ENCODE measurements at regions not wholly inside any gene's neighbourhood (a gene's known extent, or its start where the extent isn't known, plus 50 kb on each side); places are given as distances from the start of the nearest gene placed in this dataset.
"Not testable (repeated sequence)": the region's sequence is repeated elsewhere in the genome, so short reads cannot be mapped to it uniquely, and the experiment has no call there.

DNA sequence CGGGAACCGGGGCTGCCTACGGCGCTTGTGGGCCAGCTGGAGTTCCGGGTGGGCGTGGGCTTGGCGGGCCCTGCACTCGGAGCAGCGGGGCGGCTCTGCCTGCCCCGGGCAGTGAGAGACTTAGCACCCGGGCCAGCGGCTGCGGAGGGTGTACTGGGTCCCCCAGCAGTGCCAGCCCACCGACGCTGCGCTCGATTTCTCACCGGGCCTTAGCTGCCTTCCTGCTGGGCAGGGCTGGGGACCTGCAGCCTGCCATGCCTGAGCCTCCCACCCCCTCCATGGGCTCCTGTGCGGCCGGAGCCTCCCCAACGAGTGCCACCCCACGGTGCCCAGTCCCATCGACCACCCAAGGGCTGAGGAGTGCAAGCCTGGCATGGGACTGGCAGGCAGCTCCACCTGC, 72.8 kb upstream of the SSBP2 start:
- not testable (repeated sequence) for DNase-seq

DNA sequence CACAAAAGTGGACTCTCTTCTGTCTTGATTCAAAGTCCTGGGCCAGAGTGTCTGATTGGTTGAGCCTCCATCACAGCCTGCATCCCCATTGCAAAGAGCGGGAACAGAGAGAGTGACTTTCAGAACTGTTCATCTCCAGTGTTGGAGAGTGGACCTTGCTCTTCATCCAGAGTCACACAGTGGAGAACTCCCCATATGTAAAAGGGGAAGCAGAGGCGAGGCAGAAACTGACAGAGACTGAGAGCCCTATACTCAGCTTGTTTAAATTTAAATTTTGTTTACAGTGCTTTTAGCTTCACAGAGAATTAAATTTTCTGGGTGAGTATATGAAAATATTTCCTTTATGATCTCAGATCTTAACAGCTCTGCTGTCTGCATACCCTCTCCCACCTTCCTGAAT, 70.0 kb upstream of the SSBP2 start:
- no peak for DNase-seq

DNA sequence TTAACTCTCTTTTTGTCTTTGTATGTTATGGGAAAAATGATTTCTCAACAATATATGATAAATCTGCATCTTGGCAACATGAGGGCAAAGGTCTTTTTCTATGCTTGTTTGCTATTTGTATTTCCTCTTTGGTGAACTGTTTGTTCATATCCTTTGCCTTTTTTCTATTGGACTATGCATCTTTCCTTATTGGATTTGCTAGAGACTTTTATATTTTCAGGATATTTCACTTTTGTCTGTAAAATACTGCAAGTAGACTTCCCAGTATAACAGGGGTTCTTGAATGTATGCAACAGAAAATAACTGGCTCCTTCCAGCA, 69.4 kb upstream of the SSBP2 start:
- DNase-seq = no peak

DNA sequence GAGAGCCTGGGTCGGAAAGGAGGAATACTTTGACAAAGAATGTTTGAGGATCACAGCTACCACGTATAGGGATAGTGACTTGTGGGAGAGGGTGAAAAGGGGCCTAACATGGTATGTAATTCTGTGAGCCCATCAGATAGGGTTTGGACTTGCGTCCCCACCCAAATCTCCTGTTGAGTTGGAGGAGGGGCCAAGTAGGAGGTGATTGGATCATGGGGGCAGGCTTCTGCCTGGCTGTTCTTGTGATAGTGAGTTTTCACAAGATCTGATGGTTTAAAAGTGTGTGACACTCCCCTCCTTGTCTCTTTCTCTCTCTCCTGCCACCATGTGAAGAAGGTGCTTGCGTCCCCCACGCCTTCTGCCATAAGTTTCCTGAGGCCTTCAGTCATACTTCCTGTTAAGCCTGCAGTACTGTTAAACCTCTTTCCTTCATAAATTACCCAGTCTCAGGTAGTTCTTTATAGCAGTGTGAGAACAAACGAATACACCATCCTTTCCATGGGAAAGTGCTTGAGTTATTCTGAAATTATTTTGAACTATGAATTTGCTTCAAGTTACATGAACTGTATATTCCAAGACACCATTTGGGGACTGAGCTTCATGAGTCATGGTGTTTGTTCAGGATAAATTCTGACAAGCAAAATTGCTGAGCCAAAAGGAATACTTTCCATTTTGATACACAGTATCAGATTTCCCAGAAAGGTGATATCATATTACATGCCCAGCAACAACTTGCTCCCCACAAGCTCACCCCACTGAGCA, 68.8 kb upstream of the SSBP2 start:
- DNase-seq = no peak

DNA sequence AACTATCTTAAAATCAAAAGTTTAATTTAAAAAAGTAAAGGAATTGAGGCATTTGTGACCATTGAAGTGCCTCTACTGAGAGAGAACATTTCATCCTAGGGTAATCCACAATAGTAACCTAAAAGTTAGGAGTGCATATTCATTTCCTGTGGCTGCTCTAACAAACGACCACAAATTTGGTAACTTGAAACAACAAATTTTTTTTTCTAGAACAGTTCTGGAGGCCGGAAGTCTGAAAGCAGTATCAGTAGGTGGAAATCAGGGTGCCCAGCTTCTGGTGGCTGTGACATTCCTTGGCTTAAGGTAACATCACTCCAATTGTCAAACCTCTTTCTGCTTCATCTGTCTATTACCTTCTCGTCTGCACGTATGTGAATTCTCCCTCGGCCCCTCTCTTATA, 67.1 kb upstream of the SSBP2 start:
- DNase-seq = no peak

DNA sequence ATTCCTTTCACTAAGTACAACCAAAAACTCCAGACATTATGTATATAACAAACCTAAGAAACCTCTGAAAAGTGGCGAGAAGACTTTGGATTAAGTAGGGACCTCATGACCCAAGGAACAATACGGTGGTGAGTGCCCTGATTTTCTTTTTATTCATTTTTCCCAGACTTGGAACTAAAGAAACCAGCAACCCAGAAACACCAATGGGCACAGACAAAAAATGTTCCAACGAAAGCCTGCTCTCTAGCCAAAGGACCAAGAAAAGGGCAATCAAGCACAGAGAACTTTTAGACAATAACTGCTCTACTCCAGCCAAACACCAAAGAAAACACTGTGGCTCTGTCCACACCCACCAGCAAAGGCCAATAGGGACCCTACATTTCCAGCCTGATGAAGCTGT, 66.2 kb upstream of the SSBP2 start:
- no peak for DNase-seq

DNA sequence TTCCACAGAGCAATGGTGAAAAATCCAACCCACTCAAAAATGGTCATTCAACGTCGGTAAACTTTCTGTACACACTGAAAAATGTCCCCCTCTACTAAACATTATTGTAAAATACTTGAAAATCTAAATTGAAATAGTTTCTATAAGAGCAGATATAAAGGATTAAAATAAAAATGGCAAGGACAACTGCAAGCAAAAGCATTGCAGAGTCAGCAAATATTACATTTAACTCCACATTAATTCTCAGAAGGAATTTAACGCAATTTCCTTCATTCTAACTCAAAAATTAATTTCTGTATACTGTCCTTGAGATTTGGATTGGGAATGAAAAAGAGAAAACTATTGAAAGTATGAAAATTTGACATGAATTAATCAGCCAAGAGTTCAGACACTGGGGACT, 64.4 kb upstream of the SSBP2 start:
- DNase-seq = no peak

DNA sequence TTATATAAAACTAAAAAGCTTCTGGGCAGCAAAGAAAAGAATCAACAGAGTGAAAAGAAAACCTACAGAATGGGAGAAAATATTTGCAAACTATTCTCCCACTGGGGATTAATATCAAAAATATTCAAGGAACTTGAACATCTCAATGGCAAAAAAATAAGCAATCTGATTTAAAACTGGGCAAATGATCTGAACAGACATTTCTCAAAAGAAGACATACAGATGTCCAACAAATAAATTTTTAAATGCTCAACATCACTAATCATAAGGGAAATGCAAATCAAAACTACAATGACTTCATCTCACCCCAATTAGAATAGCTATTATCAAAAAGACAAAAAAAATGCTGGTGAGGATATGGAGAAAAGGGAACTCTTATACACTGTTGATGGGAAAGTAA, 57.2 kb upstream of the SSBP2 start:
- no peak for DNase-seq

DNA sequence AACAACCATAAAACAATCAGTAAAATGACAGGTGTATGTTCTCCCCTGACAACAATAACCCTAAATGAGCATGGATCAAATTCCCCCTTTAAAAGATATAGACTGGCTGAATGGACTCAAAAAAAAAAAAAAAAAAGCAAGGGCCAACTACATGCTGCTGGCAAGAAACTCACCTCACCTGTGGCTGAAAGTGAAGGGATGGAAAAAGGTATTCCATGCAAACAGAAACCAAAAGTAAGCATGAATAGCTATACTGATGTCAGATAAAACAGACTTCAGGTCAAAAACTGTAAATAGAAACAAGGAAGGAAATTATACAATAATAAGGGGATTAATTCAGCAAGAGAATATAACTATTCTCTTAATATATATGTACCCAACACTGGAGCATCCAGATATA, 54.2 kb upstream of the SSBP2 start:
- DNase-seq = no peak

DNA sequence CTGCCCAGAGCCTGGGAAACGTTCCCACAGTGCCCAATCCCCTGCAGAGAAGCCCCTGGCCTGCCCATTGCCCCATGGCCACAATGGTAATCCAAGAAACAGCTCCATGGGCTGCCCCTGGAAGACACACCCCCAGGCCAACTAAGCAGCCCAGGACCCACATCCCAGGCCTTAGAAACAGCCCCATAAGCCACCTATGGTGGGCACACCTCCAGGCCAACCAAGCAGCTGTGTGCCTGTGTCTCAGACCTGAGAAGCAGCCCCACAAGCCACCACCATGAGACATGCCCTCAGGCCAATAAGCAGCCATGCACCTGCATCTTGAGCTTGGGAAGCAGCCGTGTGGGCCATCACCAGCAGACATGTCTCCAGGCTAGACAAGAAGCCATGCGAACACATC, 52.9 kb upstream of the SSBP2 start:
- DNase-seq = no peak

DNA sequence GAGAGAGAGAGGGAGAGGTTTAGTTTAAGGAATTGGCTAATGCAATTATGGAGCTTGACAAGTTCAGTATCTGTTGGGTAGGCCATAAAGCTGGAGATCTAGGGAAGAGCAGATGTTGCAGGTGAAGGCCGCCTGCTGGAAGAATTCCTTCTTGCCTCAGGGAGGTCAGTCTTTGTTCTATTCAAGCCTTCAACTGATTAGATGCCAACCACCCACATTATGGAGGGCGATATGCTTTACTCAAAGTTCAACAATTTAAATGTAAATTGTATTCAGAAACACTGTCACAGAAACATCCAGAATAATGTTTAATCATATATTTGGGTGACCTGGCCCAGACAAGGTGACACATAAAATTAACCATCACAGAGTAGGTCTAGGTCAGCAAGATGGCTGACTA, 51.7 kb upstream of the SSBP2 start:
- DNase-seq = no peak

DNA sequence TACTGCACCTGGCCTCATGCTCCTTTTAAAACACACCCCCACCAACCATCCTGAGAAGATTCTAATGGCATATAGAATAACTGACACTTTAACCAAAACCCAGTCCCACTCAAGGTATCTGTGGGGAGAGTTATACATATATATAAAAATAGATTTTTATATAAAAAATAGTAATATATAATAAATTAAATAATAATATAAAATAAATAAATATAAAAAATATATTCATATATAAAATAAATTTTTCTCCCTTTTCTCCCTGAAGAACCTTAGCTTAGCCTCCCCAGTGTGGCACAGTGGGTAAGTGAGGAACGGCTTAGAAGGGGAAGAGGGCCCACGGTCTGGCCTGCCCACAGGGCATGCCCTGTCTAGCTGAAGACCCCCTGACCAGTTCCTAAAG, 51.1 kb upstream of the SSBP2 start:
- DNase-seq = no peak

DNA sequence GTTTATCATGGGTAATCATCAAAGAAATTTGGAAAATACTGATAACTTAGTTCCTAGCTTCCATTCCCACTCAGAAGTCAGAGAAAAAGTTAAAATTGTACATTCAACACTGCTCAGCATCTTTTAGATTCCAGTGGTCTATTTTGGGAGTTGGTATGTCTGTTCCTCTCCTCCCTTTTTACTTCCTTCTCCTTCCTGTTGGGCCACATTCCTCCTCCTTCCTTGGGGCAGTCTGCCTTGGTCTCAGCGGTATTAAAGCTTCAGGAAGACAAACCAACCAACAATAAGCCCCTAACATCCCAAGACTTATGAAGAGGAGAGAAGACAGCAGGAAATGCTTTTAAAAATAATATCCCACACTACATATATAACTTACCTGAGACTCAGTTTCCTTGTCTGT, 49.9 kb upstream of the SSBP2 start:
- DNase-seq = no peak
